Tibial nerve (tissue), 4 donors: ENCODE measurements at regions not wholly inside any gene's neighbourhood (a gene's known extent, or its start where the extent isn't known, plus 50 kb on each side); places are given as distances from the start of the nearest gene placed in this dataset.

ENCODE experiments used
- DNase-seq, 2 donors: peaks; one replicate each; pipeline ENCODE4 v3.0.0-alpha.2; 2019; ENCODE audit warnings: low spot score in 2 of 2
- H3K27ac ChIP-seq, 4 donors: fragments of 200-600 bp; sonication (generic) in 3 of 4; one replicate each; pipeline ENCODE4 v1.5.1; 2017 to 2019; ENCODE audit warnings: mild to moderate bottlenecking in 1 of 4
- H3K27me3 ChIP-seq, 2 donors: fragments of 200-600 bp; sonication (generic) in 1 of 2; one replicate each; pipeline versions ENCODE4 v1.5.1 to v1.6.0; 2017 to 2019
- H3K36me3 ChIP-seq, 3 donors: fragments of 200-600 bp; sonication (generic); one replicate each; pipeline ENCODE4 v1.5.1; 2018 to 2019
- H3K4me1 ChIP-seq, 4 donors: fragments of 200-600 bp; sonication (generic) in 3 of 4; one replicate each; pipeline ENCODE4 v1.5.1; 2017 to 2019
- H3K4me3 ChIP-seq, 4 donors: fragments of 200-600 bp; sonication (generic) in 3 of 4; one replicate each; pipeline ENCODE4 v1.5.1; 2017 to 2019; ENCODE audit warnings: mild to moderate bottlenecking in 1 of 4, moderate library complexity in 1 of 4
- H3K9me3 ChIP-seq, 4 donors: fragments of 200-600 bp; sonication (generic) in 3 of 4; one replicate each; pipeline ENCODE4 v1.5.1; 2017 to 2019
- EP300 ChIP-seq, 2 donors: sonication (generic); formaldehyde crosslinking; IDR thresholded peaks; one replicate each; pipeline ENCODE4 v1.6.1; 2017; ENCODE audit warnings: antibody characterized with exemption in 2 of 2, mild to moderate bottlenecking in 1 of 2
- POLR2A ChIP-seq, 2 donors: fragments of 450-650 bp; IDR thresholded peaks; one replicate each; pipeline ENCODE4 v1.6.1; 2017; ENCODE audit warnings: antibody characterized with exemption in 2 of 2, mild to moderate bottlenecking in 2 of 2, moderate library complexity in 2 of 2
- WGBS, 2 donors: methylation state at CpG; one replicate each; pipeline ENCODE4 v1.1.5; 2018; 5-methylcytosine and 5-hydroxymethylcytosine counted together
- TF ChIP-seq, protein P1 (sequence below), 5 experiments: fragments of 200-600 bp in 3 of 5; fragments of 450-650 bp in 2 of 5; sonication (generic) in 3 of 5; IDR thresholded peaks; one replicate each; pipeline ENCODE4 v1.5.1; 2016 to 2019; ENCODE audit warnings: antibody characterized with exemption in 5 of 5, mild to moderate bottlenecking in 3 of 5, moderate library complexity in 2 of 5

DNA sequence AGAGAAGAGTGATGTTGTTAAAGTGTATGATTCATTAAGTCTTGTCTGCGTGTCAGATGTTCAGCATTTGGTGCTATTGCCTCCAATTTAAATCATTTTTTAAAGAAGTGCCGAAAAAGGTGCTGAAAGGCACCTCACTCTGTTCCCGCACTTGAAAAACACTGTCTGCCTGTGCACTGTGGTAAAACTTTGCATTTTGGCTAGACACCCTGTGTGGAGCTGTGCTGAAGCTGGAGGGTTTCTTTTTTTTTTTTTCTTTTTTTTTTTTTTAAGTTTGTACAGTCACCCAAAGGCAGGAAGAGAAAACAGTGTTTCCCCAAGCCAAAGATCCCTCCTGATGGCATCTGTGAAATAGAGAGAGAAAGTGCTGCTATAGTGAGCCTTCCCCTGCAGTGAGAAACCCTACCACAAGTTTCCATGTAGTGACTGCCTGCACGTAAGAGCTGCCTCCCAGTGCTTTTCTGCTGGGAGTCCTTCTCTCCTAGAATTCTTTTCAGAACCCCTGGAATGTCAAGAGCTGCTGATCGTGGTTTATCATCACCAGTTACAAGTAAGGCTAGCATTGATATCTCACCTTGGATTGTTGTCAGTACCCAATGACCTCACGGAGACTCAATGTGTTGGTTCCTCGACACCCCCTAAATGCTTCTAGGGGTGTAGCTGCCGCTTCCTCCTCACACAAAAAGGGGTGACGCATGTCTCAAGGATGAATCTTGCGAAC, 116.0 kb upstream of the SOX9 start:
- Histone ChIP-seq H3K4me3 (no peak overlapping the region), H3K36me3 (no peaks in the 10 kb centered on the region), H3K27me3 (no peaks in the 10 kb centered on the region), H3K4me1 (no peaks in the 10 kb centered on the region), H3K27ac (no peak overlapping the region), H3K9me3 (no peaks in the 10 kb centered on the region)
- TF ChIP-seq POLR2A (IDR thresholded peaks at IDR 0.05) = no peak
- TF ChIP-seq EP300 (IDR thresholded peaks at IDR 0.05) = no peak
- TF ChIP-seq, protein P1, sequence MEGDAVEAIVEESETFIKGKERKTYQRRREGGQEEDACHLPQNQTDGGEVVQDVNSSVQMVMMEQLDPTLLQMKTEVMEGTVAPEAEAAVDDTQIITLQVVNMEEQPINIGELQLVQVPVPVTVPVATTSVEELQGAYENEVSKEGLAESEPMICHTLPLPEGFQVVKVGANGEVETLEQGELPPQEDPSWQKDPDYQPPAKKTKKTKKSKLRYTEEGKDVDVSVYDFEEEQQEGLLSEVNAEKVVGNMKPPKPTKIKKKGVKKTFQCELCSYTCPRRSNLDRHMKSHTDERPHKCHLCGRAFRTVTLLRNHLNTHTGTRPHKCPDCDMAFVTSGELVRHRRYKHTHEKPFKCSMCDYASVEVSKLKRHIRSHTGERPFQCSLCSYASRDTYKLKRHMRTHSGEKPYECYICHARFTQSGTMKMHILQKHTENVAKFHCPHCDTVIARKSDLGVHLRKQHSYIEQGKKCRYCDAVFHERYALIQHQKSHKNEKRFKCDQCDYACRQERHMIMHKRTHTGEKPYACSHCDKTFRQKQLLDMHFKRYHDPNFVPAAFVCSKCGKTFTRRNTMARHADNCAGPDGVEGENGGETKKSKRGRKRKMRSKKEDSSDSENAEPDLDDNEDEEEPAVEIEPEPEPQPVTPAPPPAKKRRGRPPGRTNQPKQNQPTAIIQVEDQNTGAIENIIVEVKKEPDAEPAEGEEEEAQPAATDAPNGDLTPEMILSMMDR (IDR thresholded peaks at IDR 0.05) = no peak
- DNase-seq = no peak
- 84 to 86% methylated on average over 10 of the region's 10 CpGs for WGBS, 2 donors

DNA sequence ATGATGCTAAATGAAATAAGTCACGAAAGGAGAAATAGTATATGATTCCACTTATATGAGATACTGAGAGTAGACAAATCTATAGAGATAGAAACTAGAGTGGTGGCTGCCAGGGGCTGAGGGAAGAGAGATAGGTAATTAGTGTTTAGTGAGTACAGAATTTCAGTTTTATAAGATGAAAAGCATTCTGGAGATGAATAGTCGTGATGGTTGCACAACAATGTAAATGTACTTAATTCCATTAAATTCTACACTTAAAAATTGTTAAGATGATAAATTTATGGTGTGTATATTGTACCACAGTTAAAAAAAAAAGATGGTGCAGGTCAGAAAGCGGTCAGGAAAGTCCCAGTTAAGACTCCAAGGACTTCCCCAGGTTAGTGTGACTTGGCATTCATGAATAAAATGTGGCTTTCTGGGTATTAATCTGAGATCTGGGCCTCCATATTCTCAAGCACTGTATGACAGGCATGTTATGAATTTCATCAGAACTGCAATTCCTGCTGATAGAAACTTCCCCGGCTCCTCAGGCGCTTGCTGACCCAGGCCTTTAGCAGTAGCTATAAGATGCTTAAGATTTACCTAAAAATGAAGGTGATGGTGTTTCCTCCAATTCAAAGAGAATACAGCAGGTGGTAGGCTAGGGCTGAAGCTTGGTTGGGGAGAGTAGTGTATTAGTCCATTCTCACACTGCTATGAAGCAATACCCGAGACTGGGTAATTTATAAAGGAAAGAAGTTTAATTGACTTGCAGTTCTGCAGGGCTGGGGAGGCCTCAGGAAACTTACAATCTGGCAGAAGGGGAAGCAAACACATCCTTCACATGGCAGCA, 115.3 kb upstream of the SOX9 start:
- Histone ChIP-seq H3K27ac (no peak overlapping the region), H3K9me3 (no peaks in the 10 kb centered on the region), H3K4me3 (no peak overlapping the region), H3K4me1 (no peaks in the 10 kb centered on the region), H3K36me3 (no peaks in the 10 kb centered on the region), H3K27me3 (no peaks in the 10 kb centered on the region)
- DNase-seq = no peak
- no peak for TF ChIP-seq POLR2A (IDR thresholded peaks at IDR 0.05)
- TF ChIP-seq, protein P1 (IDR thresholded peaks at IDR 0.05) = no peak
- TF ChIP-seq EP300 (IDR thresholded peaks at IDR 0.05) = no peak
- 71 to 90% methylated on average over 6 of the region's 6 CpGs for WGBS, 2 donors

DNA sequence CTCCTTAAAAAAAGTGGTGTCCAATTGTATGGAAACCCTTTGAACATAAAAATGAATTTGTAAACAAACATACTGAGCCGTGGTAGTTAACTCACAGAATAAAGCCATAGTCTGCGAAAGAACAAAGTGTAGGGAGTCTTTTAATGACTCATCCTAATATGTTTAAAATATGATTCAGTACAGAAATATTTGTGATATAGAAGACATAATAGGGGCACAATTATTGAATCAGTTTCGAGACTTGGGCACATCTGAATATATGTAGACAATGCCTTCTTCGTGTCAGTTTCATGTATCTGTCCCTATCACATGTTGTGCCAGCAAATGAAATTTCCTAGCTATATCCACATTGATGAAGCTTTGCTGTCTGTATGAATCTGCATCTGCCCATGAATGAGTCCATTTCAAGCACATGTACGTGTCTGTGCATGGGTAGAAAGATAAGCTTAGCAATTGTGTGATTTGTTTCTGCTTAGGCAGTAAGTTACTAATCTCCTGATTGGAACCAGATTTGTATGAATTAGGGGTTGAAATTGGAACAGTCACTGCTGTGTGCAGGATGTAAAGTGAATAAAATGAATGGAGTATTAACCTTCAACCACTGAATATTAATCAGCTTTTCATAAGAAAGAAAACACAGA, 112.5 kb upstream of the SOX9 start:
- WGBS, 2 donors = 58 to 63% methylated on average over 5 of the region's 5 CpGs
- no peaks in the 10 kb centered on the region for H3K9me3 ChIP-seq

DNA sequence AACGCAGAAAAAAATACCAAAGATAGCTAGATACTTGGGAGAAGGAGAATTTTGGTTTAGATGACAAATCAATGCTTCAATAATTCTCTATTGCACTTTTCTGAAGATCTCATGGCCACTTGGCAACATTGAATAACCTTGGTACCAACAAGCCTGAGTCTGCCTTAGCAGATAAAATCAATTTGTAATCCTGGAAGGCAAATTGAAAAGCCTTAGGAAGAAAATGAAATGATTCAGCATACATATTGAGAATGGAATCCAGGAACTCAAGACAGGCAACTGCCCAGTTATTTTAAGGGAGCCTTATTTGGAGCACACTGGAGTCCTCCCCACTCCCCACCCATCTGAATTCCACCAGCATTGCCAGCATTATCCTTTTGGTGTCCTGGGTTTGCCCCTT, 109.3 kb upstream of the SOX9 start:
- no peak overlapping the region for H3K27ac ChIP-seq
- no peaks in the 10 kb centered on the region for H3K36me3 ChIP-seq
- DNase-seq = no peak
- 83 to 97% methylated on average over 1 of the region's 1 CpG for WGBS, 2 donors
- no peaks in the 10 kb centered on the region for H3K4me1 ChIP-seq
- no peak overlapping the region for H3K4me3 ChIP-seq
- TF ChIP-seq POLR2A (IDR thresholded peaks at IDR 0.05) (no peak), EP300 (IDR thresholded peaks at IDR 0.05) (no peak)
- TF ChIP-seq, protein P1 (IDR thresholded peaks at IDR 0.05) = no peak
- H3K27me3 ChIP-seq = no peaks in the 10 kb centered on the region
- no peaks in the 10 kb centered on the region for H3K9me3 ChIP-seq

More for the DNA sequence above, 112.5 kb upstream of the SOX9 start:
- no peaks in the 10 kb centered on the region for H3K36me3 ChIP-seq
- no peaks in the 10 kb centered on the region for H3K27me3 ChIP-seq
- H3K27ac ChIP-seq = no peak overlapping the region
- H3K4me1 ChIP-seq = no peaks in the 10 kb centered on the region
- no peak overlapping the region for H3K4me3 ChIP-seq
- TF ChIP-seq, protein P1 (IDR thresholded peaks at IDR 0.05) = no peak
- TF ChIP-seq EP300 (IDR thresholded peaks at IDR 0.05) (no peak), POLR2A (IDR thresholded peaks at IDR 0.05) (no peak)
- DNase-seq = no peak
